ENCODE measurements at regions not wholly inside any gene's neighbourhood (a gene's known extent, or its start where the extent isn't known, plus 50 kb on each side); places are given as distances from the start of the nearest gene placed in this dataset.
A peak's percentile ranks its signal among the peaks of the same experiment; 100 is the strongest.
"Not testable (repeated sequence)": the region's sequence is repeated elsewhere in the genome, so short reads cannot be mapped to it uniquely, and the experiment has no call there.

DNA sequence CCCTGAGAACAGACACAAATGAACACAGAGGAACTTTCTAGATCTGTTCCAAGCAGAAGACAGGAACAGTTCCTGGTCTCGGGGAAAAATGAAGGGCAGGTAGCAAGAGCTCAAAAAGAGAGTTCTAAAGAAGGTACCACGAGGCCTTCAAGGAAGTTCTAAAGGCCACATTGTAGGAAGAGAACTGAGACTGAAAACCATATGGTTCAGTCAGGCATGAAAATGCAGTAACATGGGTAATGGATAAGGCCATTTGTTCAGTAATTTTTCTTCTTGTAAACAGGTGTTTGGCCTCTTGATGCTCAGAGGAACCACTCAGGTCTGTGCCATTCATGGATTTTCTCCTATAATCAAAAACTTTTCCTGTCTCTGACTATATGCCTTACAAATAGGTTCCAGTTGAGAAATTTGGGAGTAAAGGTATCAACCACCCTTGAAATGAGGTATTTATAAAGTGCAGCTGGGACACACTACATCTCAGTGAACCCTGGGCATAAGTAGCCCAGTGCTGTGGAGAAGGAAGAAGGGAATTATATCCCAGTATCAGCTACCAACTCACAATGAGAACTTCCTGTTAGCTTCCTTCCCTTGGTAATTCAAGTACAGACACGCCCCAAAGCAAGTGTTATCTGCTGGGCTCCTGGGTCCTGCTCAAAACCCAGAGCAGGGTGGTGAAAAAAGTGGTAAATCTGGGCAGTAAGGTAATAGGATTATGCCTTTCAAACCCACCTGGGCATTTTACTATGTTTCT is 277.9 kb downstream of the KLHL13 start:
- no peak overlapping the region for H3K4me2 ChIP-seq (ENCODE audit: low read length)
- H3K27ac ChIP-seq (ENCODE audit: low read depth, low read length) = no peak overlapping the region
- H3K36me3 ChIP-seq (ENCODE audit: insufficient read depth, low read length) = no peaks in the 10 kb centered on the region
- TF ChIP-seq, protein P1, sequence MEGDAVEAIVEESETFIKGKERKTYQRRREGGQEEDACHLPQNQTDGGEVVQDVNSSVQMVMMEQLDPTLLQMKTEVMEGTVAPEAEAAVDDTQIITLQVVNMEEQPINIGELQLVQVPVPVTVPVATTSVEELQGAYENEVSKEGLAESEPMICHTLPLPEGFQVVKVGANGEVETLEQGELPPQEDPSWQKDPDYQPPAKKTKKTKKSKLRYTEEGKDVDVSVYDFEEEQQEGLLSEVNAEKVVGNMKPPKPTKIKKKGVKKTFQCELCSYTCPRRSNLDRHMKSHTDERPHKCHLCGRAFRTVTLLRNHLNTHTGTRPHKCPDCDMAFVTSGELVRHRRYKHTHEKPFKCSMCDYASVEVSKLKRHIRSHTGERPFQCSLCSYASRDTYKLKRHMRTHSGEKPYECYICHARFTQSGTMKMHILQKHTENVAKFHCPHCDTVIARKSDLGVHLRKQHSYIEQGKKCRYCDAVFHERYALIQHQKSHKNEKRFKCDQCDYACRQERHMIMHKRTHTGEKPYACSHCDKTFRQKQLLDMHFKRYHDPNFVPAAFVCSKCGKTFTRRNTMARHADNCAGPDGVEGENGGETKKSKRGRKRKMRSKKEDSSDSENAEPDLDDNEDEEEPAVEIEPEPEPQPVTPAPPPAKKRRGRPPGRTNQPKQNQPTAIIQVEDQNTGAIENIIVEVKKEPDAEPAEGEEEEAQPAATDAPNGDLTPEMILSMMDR (IDR thresholded peaks at IDR 0.05; ENCODE audit: insufficient read depth, low read depth, low read length) = no peak
- TF ChIP-seq EZH2 (IDR thresholded peaks at IDR 0.05; ENCODE audit: insufficient read depth, low read length) = no peak
- H3K4me1 ChIP-seq (ENCODE audit: insufficient read depth, low read length) = no peaks in the 10 kb centered on the region
- H2AFZ ChIP-seq (ENCODE audit: low read depth, low read length) = no peak overlapping the region
- H3K9me3 ChIP-seq (ENCODE audit: insufficient read depth, low read depth, low read length) = no peaks in the 10 kb centered on the region
- Mint-ChIP-seq H3K36me3 (ENCODE audit: low read depth, unreplicated experiment) (no peaks in the 10 kb centered on the region), H3K4me3 (ENCODE audit: unreplicated experiment) (no peak overlapping the region), H3K4me1 (ENCODE audit: low read depth, unreplicated experiment) (no peaks in the 10 kb centered on the region), H3K27me3 (ENCODE audit: low read depth, unreplicated experiment) (no peaks in the 10 kb centered on the region), H3K9me3 (ENCODE audit: unreplicated experiment) (peaks cover 2% of the 10 kb centered on the region), H3K27ac (ENCODE audit: unreplicated experiment) (no peak overlapping the region)
- no peak overlapping the region for H3K9ac ChIP-seq (ENCODE audit: low read length)
- no peaks in the 10 kb centered on the region for H3K27me3 ChIP-seq (ENCODE audit: insufficient read depth, low read length)
- H4K20me1 ChIP-seq (ENCODE audit: insufficient read depth, low read length) = no peaks in the 10 kb centered on the region
- no peaks in the 10 kb centered on the region for H3K79me2 ChIP-seq (ENCODE audit: insufficient read depth, low read length)
- DNase-seq (ENCODE audit: low read depth) (no peak), FAIRE-seq (peak; percentile 26)
- no peak overlapping the region for H3K4me3 ChIP-seq (ENCODE audit: insufficient read depth, low read depth, low read length)

DNA sequence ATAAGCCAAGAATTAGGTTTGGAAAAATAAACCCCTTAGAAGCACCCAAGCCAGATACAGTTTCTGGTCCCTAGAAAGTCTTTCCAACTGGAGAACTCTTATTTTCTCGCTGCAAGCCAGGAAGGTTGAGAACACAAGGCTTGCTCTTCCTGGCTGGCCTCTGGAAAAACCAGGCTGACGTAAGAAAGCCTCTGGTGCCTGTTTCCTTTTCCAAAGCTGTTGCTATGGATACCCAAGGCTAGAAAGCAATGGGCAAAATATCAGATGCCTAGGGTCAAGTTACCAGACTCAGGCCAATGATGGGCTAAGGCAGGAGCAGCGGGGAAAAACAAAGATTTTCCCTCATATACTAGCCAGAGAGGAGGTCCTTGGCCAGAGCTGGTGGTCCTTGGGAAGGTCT is 281.6 kb downstream of the KLHL13 start:
- Histone ChIP-seq H2AFZ (ENCODE audit: low read depth, low read length) (no peak overlapping the region), H4K20me1 (ENCODE audit: insufficient read depth, low read length) (no peaks in the 10 kb centered on the region), H3K9ac (ENCODE audit: low read length) (no peak overlapping the region), H3K4me1 (ENCODE audit: insufficient read depth, low read length) (no peaks in the 10 kb centered on the region), H3K4me2 (ENCODE audit: low read length) (no peak overlapping the region), H3K27ac (ENCODE audit: low read depth, low read length) (no peak overlapping the region), H3K9me3 (ENCODE audit: insufficient read depth, low read depth, low read length) (no peaks in the 10 kb centered on the region), H3K4me3 (ENCODE audit: insufficient read depth, low read depth, low read length) (no peak overlapping the region), H3K27me3 (ENCODE audit: insufficient read depth, low read length) (no peaks in the 10 kb centered on the region), H3K79me2 (ENCODE audit: insufficient read depth, low read length) (no peaks in the 10 kb centered on the region), H3K36me3 (ENCODE audit: insufficient read depth, low read length) (no peaks in the 10 kb centered on the region)
- Mint-ChIP-seq H3K27ac (ENCODE audit: unreplicated experiment) (no peak overlapping the region), H3K4me1 (ENCODE audit: low read depth, unreplicated experiment) (no peaks in the 10 kb centered on the region), H3K4me3 (ENCODE audit: unreplicated experiment) (no peak overlapping the region), H3K27me3 (ENCODE audit: low read depth, unreplicated experiment) (no peaks in the 10 kb centered on the region), H3K36me3 (ENCODE audit: low read depth, unreplicated experiment) (no peaks in the 10 kb centered on the region), H3K9me3 (ENCODE audit: unreplicated experiment) (peaks cover 2% of the 10 kb centered on the region)
- TF ChIP-seq, protein P1 (IDR thresholded peaks at IDR 0.05; ENCODE audit: insufficient read depth, low read depth, low read length) = no peak
- no peak for TF ChIP-seq EZH2 (IDR thresholded peaks at IDR 0.05; ENCODE audit: insufficient read depth, low read length)
- DNase-seq (ENCODE audit: low read depth) = no peak
- FAIRE-seq = peak; percentile 37

DNA sequence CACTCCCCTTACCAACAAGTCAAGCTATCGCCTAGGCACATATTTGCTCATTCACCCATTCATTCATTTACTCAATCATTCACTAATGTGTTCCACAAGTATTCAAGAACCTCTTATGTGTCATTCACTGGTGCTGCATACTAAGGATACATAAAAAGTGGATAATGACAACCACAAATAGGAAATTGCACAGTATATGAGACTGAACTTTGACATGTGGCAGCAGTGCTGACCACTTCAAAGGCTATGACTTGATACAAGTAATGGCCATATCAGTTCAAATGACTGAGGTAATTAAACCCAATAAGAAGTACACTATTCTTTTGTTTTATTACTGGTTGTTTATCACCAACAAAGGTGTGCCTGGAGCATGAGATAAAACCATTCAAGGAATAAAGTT is 282.5 kb downstream of the KLHL13 start:
- no peaks in the 10 kb centered on the region for H3K9me3 ChIP-seq (ENCODE audit: insufficient read depth, low read depth, low read length)
- no peak for FAIRE-seq
- TF ChIP-seq, protein P1 (IDR thresholded peaks at IDR 0.05; ENCODE audit: insufficient read depth, low read depth, low read length) = no peak
- TF ChIP-seq EZH2 (IDR thresholded peaks at IDR 0.05; ENCODE audit: insufficient read depth, low read length) = no peak
- H3K4me1 Mint-ChIP-seq (ENCODE audit: low read depth, unreplicated experiment) = no peaks in the 10 kb centered on the region
- H3K27me3 ChIP-seq (ENCODE audit: insufficient read depth, low read length) = no peaks in the 10 kb centered on the region
- H3K36me3 ChIP-seq (ENCODE audit: insufficient read depth, low read length) = no peaks in the 10 kb centered on the region
- H4K20me1 ChIP-seq (ENCODE audit: insufficient read depth, low read length) = no peaks in the 10 kb centered on the region
- H3K4me2 ChIP-seq (ENCODE audit: low read length) = no peak overlapping the region
- H3K27me3 Mint-ChIP-seq (ENCODE audit: low read depth, unreplicated experiment) = no peaks in the 10 kb centered on the region
- peaks cover 2% of the 10 kb centered on the region for H3K9me3 Mint-ChIP-seq (ENCODE audit: unreplicated experiment)
- no peak overlapping the region for H3K27ac ChIP-seq (ENCODE audit: low read depth, low read length)
- no peak overlapping the region for H3K4me3 Mint-ChIP-seq (ENCODE audit: unreplicated experiment)
- no peak overlapping the region for H3K4me3 ChIP-seq (ENCODE audit: insufficient read depth, low read depth, low read length)
- no peak overlapping the region for H3K9ac ChIP-seq (ENCODE audit: low read length)
- no peaks in the 10 kb centered on the region for H3K79me2 ChIP-seq (ENCODE audit: insufficient read depth, low read length)
- H2AFZ ChIP-seq (ENCODE audit: low read depth, low read length) = no peak overlapping the region
- DNase-seq (ENCODE audit: low read depth) = no peak
- no peaks in the 10 kb centered on the region for H3K4me1 ChIP-seq (ENCODE audit: insufficient read depth, low read length)
- no peaks in the 10 kb centered on the region for H3K36me3 Mint-ChIP-seq (ENCODE audit: low read depth, unreplicated experiment)
- no peak overlapping the region for H3K27ac Mint-ChIP-seq (ENCODE audit: unreplicated experiment)

DNA sequence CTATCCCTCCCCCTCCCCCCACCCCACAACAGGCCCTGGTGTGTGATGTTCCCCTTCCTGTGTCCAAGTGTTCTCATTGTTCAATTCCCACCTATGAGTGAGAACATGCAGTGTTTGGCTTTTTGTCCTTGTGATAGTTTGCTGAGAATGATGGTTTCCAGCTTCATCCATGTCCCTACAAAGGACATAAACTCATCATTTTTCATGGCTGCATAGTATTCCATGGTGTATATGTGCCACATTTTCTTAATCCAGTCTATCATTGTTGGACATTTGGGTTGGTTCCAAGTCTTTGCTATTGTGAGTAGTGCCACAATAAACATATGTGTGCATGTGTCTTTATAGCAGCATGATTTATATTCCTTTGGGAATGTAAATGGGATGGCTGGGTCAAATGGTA is 295.1 kb downstream of the KLHL13 start:
- H4K20me1 ChIP-seq (ENCODE audit: insufficient read depth, low read length); H3K9ac ChIP-seq (ENCODE audit: low read length); H3K4me1 ChIP-seq (ENCODE audit: insufficient read depth, low read length); H3K4me3 ChIP-seq (ENCODE audit: insufficient read depth, low read depth, low read length); H3K36me3 Mint-ChIP-seq (ENCODE audit: low read depth, unreplicated experiment); H3K4me2 ChIP-seq (ENCODE audit: low read length); H3K4me1 Mint-ChIP-seq (ENCODE audit: low read depth, unreplicated experiment); DNase-seq (ENCODE audit: low read depth); H3K27me3 ChIP-seq (ENCODE audit: insufficient read depth, low read length); H3K36me3 ChIP-seq (ENCODE audit: insufficient read depth, low read length); H3K27ac Mint-ChIP-seq (ENCODE audit: unreplicated experiment); H3K9me3 ChIP-seq (ENCODE audit: insufficient read depth, low read depth, low read length); H2AFZ ChIP-seq (ENCODE audit: low read depth, low read length); H3K27me3 Mint-ChIP-seq (ENCODE audit: low read depth, unreplicated experiment); H3K79me2 ChIP-seq (ENCODE audit: insufficient read depth, low read length); H3K4me3 Mint-ChIP-seq (ENCODE audit: unreplicated experiment); H3K9me3 Mint-ChIP-seq (ENCODE audit: unreplicated experiment); H3K27ac ChIP-seq (ENCODE audit: low read depth, low read length); FAIRE-seq: not testable (repeated sequence)
